ENCODE measurements at regions not wholly inside any gene's neighbourhood (a gene's known extent, or its start where the extent isn't known, plus 50 kb on each side); places are given as distances from the start of the nearest gene placed in this dataset.
"Not testable (repeated sequence)": the region's sequence is repeated elsewhere in the genome, so short reads cannot be mapped to it uniquely, and the experiment has no call there.

DNA sequence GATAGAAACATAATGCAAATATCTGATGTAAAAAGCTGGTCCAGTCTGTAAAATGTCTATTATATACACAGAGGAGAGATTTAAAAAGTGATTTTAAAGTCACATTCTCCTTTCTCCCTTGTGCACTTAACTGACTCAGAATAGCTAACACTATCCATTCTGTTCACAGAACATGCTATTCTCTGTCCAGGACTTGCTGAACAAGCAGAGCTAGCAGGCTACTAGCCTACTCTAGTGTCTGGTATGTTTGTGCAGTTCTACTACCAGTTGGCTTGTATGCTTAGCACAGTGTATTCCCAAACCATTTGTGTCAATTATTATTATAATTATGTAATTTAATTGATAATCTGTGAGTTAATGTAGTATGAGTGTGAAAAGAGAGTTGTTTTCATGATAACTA, 161.7 kb upstream of the NUDT12 start:
- DNase-seq, result no peak

DNA sequence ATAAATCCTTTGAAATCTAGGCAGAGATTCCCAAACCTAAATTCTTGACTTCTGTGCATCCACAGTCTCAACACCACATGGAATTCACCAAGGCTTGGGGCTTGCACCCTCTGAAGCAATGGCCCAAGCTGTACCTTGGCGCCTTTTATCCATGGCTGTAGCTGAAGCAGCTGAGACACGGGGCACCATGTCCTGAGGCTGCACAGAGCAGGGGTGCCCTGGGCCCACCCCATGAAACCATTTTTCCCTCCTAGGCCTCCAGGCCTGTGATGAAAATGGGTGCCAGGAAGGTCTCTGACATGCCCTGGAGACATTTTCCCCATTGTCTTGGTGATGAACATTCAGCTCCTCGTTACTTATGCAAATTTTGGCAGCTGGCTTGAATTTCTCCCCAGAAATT, 158.6 kb upstream of the NUDT12 start:
- no peak for DNase-seq

- DNase-seq, result no peak
Observed at GRCh38 chr5:103718108-103718507, 155.5 kb upstream of the NUDT12 start.

DNA sequence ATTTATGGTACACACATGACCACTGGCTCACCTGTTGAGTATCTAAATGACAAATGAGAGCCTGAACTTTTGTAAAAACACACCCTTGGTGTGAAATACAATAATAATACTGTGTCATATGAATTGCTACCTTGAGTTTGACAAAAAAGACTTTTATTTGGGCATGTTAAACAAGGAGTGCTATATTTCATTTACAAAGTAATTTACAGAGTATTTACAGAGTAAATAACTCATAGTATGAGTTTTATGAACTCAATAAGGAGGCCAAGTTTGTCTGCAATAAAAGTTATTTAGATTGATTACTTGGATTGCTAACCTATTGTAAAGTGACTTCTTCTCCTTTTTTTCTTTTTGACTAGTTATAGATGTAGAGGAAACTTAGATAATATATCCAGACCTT, 146.0 kb upstream of the NUDT12 start:
- no peak for DNase-seq

GRCh38 chr5:103706939-103707682, 144.5 kb upstream of the NUDT12 start:
- no peak for DNase-seq

GRCh38 chr5:103703617-103704016, 141.0 kb upstream of the NUDT12 start:
- no peak for DNase-seq

GRCh38 chr5:103693517-103693916, 130.9 kb upstream of the NUDT12 start:
- DNase-seq, result no peak

GRCh38 chr5:103690676-103691075, 128.1 kb upstream of the NUDT12 start:
- DNase-seq, result no peak

DNA sequence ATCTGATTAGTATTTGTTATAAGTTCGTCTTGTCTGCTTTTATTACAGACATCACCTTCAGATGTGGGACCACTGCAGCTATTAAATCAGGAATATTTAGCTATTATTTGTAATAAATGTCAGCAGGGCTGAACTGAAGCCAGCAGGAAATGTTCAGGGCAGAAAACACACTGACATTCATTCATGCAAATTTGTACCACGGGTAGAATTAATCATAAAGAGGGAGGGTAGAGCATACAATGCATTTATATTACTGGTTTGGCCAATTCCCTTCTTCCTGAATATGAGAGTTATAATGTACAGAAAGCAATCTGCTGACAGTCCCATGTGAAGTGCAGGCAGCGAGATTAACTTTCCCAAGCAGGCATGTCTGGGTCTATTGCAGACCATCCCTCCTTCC, 117.3 kb upstream of the NUDT12 start:
- DNase-seq, result no peak

DNA sequence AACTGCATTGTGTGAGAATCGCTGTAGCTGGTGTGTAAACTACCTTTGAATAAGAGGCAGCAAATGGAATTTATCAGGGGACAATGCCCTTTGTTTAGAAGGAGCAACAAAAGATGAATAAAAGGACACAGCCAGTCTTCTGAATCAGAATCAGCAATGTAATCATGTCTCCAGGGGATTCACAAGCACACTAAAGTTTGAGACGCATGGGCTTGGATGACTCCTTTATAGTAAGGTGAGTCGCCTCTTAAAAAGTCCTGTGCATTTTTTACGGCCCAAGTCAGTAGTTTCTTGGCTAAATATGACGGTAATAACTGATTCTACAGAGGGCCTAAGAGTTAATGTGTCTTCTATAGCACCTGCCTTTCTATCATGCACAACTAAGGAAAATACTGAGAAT, 113.6 kb upstream of the NUDT12 start:
- DNase-seq, result not testable (repeated sequence)

DNA sequence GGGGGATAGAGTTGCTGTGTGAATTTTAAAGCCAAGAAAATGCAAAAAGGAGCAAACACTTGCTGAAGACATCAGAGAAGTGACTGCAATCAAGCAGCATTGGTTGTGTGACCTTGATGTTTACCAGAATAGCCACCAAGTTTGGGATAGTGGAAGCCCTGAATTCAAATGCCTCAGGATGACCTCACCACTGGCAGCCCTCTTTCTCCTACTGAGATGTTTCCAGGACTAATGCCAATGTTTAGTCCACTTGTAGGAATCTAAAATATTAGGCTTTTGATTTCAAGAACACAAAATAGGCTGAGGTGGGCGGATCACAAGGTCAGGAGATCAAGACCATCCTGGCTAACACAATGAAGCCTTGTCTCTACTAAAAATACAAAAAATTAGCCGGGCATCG, 112.2 kb upstream of the NUDT12 start:
- no peak for DNase-seq

DNA sequence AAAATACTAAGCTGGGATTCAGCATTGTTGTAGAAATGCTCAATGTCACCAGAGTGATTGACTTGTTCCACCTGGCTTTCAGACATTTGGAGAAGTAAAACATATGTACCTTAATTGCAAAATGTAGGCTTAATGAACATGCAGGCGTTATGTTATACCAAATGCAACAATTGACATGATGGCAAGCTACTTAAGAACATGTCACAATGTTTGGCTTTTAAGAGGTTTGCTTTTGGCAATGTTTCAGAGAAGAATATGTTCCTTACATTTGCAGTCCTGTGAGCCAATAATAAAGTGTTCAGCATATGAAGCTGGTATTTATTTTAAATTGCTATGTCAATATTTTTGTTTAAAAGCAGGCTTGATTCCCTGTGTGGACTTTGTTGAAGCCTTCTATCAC, 111.7 kb upstream of the NUDT12 start:
- no peak for DNase-seq

DNA sequence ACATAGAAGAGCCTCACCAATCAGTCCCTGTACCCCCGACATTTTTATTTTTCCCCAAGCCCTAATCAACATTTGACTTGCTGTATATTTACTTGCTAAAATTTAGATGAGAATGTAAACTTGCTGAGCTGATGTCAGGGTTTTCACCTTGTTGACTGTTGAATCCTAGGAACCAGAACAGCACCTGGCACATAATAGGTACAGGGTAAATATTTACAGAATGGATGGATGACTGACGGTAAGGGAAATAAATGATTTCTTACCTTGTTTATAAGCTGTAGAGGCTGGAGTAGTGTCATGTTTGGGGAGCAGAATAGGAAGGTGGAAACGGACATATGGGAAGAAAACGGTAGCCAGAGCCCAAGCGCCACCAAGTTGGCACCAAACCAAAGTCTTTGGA, 107.0 kb upstream of the NUDT12 start:
- DNase-seq, result no peak

- no peak for DNase-seq
Observed at GRCh38 chr5:103668281-103668680, 105.7 kb upstream of the NUDT12 start.

DNA sequence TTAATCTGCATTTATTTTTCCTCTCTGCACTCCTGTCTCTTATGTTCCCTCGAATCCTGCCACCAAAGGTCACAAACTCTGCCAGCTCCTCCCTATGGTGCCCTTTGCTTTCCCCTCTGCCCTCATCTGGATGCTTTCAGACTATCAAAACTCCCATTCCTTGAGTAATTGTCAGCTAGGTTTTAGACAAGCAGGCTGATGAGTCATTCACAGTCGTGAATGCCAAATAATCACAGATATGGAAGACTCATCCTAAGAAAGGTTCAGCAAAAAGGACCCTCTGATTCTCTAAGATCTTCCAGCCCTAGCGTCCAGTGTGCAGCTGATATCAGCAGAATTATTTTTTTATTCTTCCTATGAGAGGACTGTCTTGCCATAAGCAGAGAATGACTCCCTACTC, 104.5 kb upstream of the NUDT12 start:
- no peak for DNase-seq

DNA sequence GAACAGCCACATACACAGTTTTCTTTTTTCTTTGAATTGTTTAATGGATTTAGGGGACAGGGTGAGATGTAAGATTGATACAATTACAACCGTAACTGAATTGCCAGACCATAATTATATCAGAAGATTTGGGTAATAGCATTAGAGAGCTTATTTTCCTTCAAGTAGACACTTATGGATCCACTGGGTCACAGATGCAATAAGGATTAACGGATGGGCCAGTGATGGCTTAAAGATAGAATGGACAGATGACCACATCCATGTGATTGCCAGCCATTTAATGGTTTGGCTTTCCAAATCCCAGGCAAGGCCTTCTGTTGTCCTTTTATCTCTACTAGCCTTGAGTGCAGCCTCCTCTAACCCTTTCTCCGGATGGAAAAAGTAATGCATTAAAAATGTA, 94.7 kb upstream of the NUDT12 start:
- peak; percentile 92 for DNase-seq

- no peak for DNase-seq
Observed at GRCh38 chr5:103648086-103648485, 85.5 kb upstream of the NUDT12 start.

GRCh38 chr5:103646698-103647614, 84.4 kb upstream of the NUDT12 start:
- DNase-seq, result no peak

GRCh38 chr5:103645816-103646215, 83.2 kb upstream of the NUDT12 start:
- no peak for DNase-seq

DNA sequence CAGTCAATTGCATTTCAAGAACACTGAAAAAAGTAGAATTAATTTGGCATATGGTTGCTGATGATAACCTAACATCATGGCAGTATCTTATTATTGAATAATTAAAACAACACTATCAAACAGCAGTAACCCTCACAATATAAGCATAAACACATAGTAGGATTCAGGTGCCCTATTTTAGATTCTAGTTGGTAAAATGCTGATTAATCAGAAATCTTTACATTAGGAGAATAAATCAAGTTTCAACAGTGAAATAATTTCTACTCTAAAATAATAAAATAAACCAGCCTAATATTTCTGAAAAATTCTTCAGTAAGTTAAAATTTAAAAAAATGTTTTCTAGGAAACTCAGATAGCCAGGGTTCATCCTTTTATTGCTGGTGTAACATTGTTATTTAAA, 76.4 kb upstream of the NUDT12 start:
- no peak for DNase-seq

- no peak for DNase-seq
Observed at GRCh38 chr5:103624675-103625074, 62.1 kb upstream of the NUDT12 start.

DNA sequence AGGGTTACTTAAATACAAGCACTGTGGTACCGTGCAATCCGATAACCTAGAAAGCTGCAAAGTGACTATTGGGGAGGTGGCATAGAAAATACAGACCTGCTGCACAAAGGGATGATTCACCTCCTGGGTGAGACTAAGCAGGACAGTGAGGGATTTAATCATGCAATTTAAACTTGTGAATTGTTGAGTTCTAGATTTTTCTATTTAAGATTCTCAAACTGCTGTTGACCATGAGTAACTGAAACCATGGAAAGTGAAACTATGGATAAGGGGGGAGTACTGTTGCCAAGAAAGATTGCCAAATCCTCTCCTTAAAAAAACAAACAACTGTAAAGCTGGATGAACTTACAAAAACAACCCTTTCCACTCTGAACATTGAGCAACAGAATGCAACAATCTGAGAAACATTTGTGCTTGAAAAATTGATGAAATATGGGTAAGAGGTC, 61.5 kb upstream of the NUDT12 start:
- DNase-seq, result no peak

- DNase-seq, result no peak
Observed at GRCh38 chr5:103623425-103623824, 60.8 kb upstream of the NUDT12 start.

DNA sequence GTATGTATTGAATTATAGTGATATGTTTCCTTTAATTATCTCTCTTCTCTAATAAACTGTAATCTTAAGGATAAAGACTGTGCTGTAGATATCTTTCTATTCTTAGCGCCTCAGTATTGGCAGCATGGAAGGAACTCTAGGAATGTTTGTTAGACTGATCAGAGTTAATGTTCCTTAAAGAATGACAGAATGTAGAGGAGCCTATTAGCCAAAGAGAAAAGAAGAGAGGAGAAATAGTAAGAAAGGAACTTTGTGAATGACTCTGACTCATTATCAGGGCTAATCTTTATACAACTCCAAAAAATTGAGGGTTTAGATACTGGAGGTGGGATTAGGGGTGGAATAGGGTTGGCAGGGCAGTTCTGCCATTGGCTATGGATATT, 59.0 kb upstream of the NUDT12 start:
- no peak for DNase-seq
